Pulmonary artery endothelial cell (primary cell): ENCODE measurements at regions not wholly inside any gene's neighbourhood (a gene's known extent, or its start where the extent isn't known, plus 50 kb on each side); places are given as distances from the start of the nearest gene placed in this dataset.
"Not testable (repeated sequence)": the region's sequence is repeated elsewhere in the genome, so short reads cannot be mapped to it uniquely, and the experiment has no call there.

Experiments
- DNase-seq: peaks from one replicate; pipeline ENCODE4 v3.0.0-alpha.2; 2011; ENCODE audit warnings: low read depth, low spot score

DNA sequence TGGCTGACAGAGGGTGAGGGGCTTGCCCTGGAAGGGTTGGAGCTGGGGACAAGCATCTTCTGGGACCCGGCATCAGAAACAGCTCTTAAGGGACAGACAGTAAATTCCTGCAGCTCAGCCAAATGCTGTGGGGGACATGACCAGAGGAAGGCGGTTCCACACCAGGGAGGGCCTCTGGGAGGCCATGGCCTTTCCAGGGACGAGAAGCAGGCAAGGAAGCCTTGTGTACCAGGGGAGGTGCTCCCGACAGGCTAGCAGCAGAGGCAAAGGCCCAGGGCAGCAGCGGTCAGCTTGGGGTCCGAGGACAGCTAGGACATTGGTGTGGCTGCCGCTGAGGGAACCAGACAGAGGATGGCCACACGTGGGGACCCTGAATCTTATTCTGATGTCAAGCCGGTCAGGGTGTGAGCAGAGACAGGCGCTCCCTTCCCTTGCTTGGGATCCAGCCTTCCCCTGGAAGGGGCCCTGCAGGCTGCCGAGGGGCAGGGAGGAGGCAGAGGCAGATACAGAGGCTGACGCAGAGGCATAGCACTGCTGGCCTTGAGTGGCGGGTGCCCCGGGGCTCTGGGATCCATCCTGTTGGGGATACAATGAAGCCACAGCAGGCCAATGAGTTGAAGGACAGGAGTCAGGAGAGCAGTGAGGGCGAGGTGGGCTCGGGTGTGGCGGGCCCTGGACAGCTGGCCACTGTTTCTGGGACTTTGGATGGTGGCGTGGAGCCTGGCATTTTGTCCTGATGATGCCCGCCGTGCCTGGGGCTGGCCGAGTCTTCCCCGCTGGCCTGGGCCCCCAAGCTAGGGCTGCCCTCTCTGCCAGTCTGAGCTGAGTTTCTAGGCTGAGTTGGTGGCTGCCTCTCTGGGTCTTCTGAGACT lies 64.1 kb upstream of the GPC1 start:
- DNase-seq: no peak

GRCh38 chr2:240372101-240372500 lies 63.4 kb upstream of the GPC1 start:
- no peak for DNase-seq

- no peak for DNase-seq
Measured at GRCh38 chr2:240373289-240373885, 62.1 kb upstream of the GPC1 start.

GRCh38 chr2:240374085-240374907 lies 61.2 kb upstream of the GPC1 start:
- DNase-seq: no peak

DNA sequence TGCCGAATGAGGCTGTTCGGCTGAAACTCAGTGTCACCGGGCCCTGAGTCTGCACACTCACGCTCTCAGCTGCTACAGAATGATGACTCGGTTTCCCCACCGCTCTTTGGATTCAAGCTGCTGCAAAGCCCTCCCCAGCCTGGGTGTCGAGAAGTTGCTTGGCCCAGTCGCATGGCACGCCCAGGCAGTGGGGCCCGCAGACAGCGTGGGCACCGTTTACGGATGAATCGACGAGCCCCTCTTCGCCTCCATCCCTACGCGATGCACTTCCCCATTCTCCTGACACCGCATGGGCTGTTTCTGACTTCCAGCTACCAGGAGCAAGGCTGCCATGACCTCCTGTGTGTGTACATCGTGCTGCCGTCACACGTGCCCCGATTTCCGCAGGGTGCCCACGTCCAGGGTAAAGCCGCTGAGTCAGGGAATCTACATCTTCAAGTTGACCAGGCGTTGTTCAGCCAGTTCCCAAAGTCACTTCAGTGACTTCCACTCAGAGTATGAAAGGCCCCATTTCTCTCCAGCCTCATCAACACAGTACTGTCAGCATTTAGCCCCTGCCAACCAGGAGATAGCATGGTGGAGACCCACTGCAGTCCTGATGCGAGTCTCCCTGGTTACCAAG lies 60.3 kb upstream of the GPC1 start:
- DNase-seq: no peak

DNA sequence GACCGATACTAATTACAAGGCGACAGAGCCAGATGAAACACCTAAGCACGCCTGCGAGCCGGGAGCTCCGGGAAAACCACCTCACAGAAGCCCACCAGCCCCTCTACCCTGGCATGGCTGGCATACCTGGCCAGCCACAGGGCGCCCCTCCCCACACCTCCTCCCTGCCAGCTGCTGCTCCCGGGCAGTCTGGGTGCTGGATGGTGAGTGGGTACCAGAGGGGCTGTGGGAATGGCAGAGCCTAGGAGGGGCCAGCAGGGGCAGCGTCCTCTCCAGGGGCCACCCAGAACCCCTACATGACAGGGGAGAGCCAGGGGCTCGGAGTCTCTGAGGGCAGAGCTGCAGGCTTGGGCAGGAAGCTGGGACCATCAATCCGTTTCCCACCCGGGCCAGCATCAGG lies 58.7 kb upstream of the GPC1 start:
- no peak for DNase-seq

DNA sequence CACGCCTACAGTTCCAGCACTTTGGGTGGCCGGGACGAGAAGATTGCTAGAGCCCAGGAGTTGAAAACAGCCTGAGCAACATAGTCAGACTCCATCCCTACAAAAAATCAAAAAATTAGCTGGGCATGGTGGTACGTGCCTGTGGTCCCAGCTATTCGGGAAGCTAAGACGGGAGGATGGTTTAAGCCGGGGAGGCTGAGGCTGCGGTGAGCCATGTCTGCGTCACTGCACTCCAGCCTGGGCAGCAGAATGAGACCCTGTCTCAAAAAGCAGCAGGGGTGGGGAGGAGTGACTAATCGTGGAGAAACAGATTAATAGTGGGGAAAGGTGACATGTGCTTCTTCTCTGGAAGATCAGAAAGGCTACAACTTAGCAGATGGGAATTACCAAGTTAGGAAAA lies 58.1 kb upstream of the GPC1 start:
- DNase-seq: no peak

GRCh38 chr2:240379089-240379636 lies 56.3 kb upstream of the GPC1 start:
- no peak for DNase-seq

GRCh38 chr2:240383099-240383758 lies 52.2 kb upstream of the GPC1 start:
- no peak for DNase-seq

DNA sequence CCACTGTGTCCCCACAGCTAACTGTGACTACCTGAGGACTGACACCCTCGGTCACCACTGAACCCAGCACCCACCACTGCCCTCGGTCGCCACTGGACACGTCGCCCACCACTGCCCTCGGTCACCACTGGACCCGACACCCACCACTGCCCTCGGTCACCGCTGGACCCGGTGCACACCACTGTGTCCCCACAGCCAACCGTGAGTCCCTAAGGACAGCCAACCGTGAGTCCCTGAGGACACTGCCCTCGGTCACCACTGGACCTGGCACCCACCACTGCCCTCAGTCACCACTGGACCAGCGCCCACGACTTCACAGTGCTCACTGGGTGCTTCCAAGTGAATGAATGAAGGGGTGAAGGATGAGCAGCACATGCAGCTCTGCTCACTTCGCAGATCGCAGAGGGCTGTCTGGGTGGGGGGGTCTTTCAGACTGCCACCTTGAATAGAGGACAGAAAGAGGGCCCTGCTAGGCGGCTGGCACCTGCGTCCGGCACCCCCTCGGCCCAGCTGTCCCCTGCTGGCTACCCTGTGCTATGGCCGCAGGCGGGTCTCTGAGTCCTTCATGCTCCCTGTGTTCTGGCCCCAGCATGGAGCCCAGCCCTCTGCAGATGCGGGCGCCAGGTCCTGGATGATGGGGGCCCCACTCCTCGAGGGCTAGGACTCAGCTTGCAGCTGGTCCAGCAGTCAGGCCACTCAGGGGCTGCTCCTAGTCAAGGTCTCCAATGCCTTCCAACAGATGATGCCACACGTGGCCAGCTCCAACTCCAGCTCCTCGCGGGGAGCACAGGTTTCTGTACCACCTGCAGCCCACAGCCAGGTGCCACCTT lies 51.4 kb upstream of the GPC1 start:
- no peak for DNase-seq

DNA sequence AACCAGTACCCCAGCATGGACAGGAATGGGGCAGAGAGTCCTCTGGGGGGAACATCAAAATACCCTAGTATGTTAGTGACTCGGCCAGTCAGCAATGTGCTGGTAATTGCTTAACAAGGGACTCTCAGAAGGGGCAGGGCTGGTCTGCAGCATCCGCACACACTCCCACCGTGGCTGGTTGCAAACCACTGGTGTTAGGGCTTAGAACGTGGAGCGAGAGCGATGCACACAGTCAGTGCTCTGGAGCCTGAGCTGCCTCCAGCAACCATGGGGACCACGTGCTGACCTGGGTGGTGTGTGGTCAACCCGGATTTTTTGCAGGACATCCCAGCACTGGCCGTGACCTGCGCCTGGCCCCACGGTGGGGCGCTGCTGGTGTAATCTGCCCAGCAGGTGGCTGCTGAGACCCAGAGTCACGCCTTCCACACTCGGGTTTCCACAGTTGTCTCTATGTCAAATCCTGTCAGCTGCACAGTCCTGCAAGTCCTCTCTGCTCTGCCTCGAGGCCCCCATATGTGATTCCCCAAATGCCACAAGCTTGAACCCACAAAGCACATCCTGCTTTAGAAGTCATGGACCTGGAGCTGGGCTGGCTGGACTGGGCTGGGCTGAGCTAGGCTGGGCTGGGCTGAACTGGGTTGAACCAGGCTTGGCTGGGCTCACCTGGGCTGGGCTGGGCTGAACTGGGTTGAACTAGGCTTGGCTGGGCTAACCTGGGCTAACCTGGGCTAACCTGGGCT lies 50.6 kb upstream of the GPC1 start:
- DNase-seq: no peak

DNA sequence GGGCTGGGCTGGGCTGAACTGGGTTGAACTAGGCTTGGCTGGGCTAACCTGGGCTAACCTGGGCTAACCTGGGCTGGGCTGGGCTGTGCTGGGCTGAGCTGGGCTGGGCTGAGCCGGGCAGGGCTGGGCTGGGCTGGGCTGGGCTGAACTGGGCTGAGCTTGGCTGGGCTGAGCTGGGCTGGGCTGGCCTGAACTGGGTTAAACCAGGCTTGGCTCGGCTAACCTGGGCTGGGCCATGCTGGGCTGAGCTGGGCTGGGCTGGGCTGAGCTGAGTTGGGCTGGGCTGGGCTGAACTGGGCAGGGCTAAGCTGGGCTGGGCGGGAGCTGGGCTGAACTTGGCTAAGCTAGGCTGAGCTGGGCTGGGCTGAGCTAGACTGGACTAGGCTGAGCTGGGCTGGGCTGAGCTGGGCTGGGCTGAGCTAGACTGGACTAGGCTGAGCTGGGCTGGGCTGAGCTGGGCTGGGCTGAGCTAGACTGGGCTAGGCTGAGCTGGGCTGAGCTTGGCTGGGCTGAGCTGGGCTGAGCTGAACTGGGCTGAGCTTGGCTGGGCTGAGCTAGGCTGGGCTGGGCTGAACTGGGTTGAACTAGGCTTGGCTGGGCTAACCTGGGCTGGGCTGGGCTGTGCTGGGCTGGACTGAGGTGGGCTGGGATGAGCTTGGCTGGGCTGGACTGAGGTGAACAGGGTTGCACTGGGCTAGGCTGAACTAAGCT lies 49.9 kb upstream of the GPC1 start:
- not testable (repeated sequence) for DNase-seq
